ENCODE measurements at regions not wholly inside any gene's neighbourhood (a gene's known extent, or its start where the extent isn't known, plus 50 kb on each side); places are given as distances from the start of the nearest gene placed in this dataset.

DNA sequence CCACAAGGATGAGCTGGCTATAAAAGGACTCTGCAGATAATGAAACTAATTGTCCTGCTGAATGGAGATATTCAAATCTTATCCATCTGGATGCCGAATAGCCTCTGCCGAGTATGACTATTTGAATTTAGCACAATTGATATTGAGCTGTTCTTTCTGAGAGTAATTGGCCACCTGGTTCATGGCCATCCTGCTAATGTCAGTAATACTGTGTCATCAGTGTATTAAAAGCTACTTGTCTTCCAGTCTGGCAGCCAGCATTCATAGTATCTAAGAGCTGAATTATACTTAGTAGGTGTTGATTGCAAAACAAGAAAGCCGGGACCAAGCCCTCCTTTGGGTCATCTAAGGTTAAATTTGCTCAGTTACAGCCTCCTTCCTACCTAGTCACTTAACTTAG lies 310.7 kb upstream of the NCAM1 start:
- TF ChIP-seq FOXM1 (IDR thresholded peaks at IDR 0.05; ENCODE audit: borderline replicate concordance) (no peak), HDGF (IDR thresholded peaks at IDR 0.05; ENCODE audit: borderline replicate concordance) (no peak), ELF4 (IDR thresholded peaks at IDR 0.05) (no peak), TARDBP (IDR thresholded peaks at IDR 0.05) (no peak), FOXK2 (IDR thresholded peaks at IDR 0.05) (no peak), BHLHE40 (IDR thresholded peaks at IDR 0.05; ENCODE audit: borderline replicate concordance) (no peak), SUZ12 (IDR thresholded peaks at IDR 0.05) (no peak), ZNF384 (IDR thresholded peaks at IDR 0.05) (no peak), SP1 (IDR thresholded peaks at IDR 0.05) (no peak), LEF1 (IDR thresholded peaks at IDR 0.05; ENCODE audit: borderline replicate concordance) (no peak)
- TF ChIP-seq, protein P1, sequence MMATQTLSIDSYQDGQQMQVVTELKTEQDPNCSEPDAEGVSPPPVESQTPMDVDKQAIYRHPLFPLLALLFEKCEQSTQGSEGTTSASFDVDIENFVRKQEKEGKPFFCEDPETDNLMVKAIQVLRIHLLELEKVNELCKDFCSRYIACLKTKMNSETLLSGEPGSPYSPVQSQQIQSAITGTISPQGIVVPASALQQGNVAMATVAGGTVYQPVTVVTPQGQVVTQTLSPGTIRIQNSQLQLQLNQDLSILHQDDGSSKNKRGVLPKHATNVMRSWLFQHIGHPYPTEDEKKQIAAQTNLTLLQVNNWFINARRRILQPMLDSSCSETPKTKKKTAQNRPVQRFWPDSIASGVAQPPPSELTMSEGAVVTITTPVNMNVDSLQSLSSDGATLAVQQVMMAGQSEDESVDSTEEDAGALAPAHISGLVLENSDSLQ (IDR thresholded peaks at IDR 0.05), result no peak
